H1 (cell line): ENCODE measurements at regions not wholly inside any gene's neighbourhood (a gene's known extent, or its start where the extent isn't known, plus 50 kb on each side); places are given as distances from the start of the nearest gene placed in this dataset.
A peak's percentile ranks its signal among the peaks of the same experiment; 100 is the strongest.

Source experiments
- CTCF ChIA-PET: fragments of 300-600 bp; sonication (Branson Sonifier 250); formaldehyde crosslinking; loops from one replicate; lab custom pipeline; 2021; ENCODE audit not compliant: partially characterized antibody; lab: Charles Lee
- POLR2A ChIA-PET: fragments of 300-600 bp; sonication (Branson Sonifier 250); formaldehyde crosslinking; loops from one replicate; lab custom pipeline; 2021; ENCODE audit warnings: inconsistent platforms; ENCODE audit not compliant: partially characterized antibody; lab: Charles Lee
- DNase-seq, 2 experiments: peaks; one replicate each; pipeline versions ENCODE4 v3.0.0 to v3.0.0-alpha.2; 2010 to 2022; ENCODE audit warnings: low spot score in 2 of 2, low read depth in 1 of 2, mixed read lengths in 1 of 2
- FAIRE-seq: peaks from 2 replicates; lab custom pipeline; 2011; peaks lifted over from hg19 to GRCh38; lab: Jason Lieb, UNC
- H2AFZ ChIP-seq: 2 replicates; pipeline ENCODE4 v1.8.1; 2012; ENCODE audit warnings: low read length, inconsistent platforms
- H2AK5ac ChIP-seq: 2 replicates; pipeline ENCODE4 v1.6.1; 2013; ENCODE audit warnings: low read depth, low read length
- H2BK120ac ChIP-seq: replicated peaks from 2 replicates; pipeline ENCODE3; 2013; ENCODE audit warnings: low read depth, low read length, inconsistent platforms
- H2BK12ac ChIP-seq: 2 replicates; pipeline ENCODE4 v1.6.1; 2013; ENCODE audit warnings: low read depth, low read length
- H2BK15ac ChIP-seq: 2 replicates; pipeline ENCODE4 v1.6.1; 2013; ENCODE audit warnings: low read length
- H2BK20ac ChIP-seq: 2 replicates; pipeline ENCODE4 v1.6.1; 2013; ENCODE audit warnings: low read length
- H2BK5ac ChIP-seq: 2 replicates; pipeline ENCODE4 v1.6.1; 2013; ENCODE audit warnings: low read depth, low read length
- H3K14ac ChIP-seq: 2 replicates; pipeline ENCODE4 v1.6.1; 2013; ENCODE audit warnings: inconsistent platforms; ENCODE audit not compliant: insufficient read length
- H3K18ac ChIP-seq: 2 replicates; pipeline ENCODE4 v1.6.1; 2013; ENCODE audit warnings: low read length; ENCODE audit errors: extremely low read depth
- H3K23ac ChIP-seq: 2 replicates; pipeline ENCODE4 v1.6.1; 2013; ENCODE audit warnings: inconsistent platforms; ENCODE audit not compliant: insufficient read length
- H3K23me2 ChIP-seq: 2 replicates; pipeline ENCODE4 v1.6.1; 2013; ENCODE audit warnings: low read depth, low read length
- H3K27ac ChIP-seq: 2 replicates; pipeline ENCODE4 v1.6.1; 2011; ENCODE audit warnings: low read depth, low read length, inconsistent platforms
- H3K27me3 ChIP-seq, 4 experiments: replicated peaks in 1 of 4; 1 replicate in 1 of 4; 2 replicates in 3 of 4; pipeline versions ENCODE4 v1.6.1 to v1.8.1; 2011 to 2013; ENCODE audit warnings: low read length in 3 of 4, mild to moderate bottlenecking in 3 of 4, inconsistent platforms in 2 of 4, mixed read lengths in 2 of 4, moderate library complexity in 1 of 4; ENCODE audit not compliant: control insufficient read depth in 3 of 4, insufficient read depth in 3 of 4; ENCODE audit errors: extremely low read depth in 1 of 4
- H3K36me3 ChIP-seq, 4 experiments: 2 replicates each; pipeline versions ENCODE4 v1.6.1 to v1.8.1; 2011 to 2013; ENCODE audit warnings: mild to moderate bottlenecking in 4 of 4, low read length in 3 of 4, moderate library complexity in 2 of 4, control low read depth in 1 of 4, inconsistent platforms in 1 of 4; ENCODE audit not compliant: insufficient read depth in 4 of 4, control insufficient read depth in 2 of 4
- H3K4ac ChIP-seq: replicated peaks from 2 replicates; pipeline ENCODE3; 2013; ENCODE audit warnings: low read length, low read depth, mixed read lengths, inconsistent platforms; ENCODE audit not compliant: insufficient read length
- H3K4me1 ChIP-seq, 4 experiments: replicated peaks in 1 of 4; 1 replicate in 1 of 4; 2 replicates in 3 of 4; pipeline versions ENCODE4 v1.6.1 to v1.8.1; 2011 to 2013; ENCODE audit warnings: low read length in 3 of 4, inconsistent platforms in 2 of 4, mixed read lengths in 1 of 4; ENCODE audit not compliant: insufficient read depth in 4 of 4, control insufficient read depth in 3 of 4
- H3K4me2 ChIP-seq, 2 experiments: 2 replicates each; pipeline versions ENCODE4 v1.6.1 to v1.8.1; 2011 to 2013; ENCODE audit warnings: low read depth in 2 of 2, low read length in 2 of 2, control low read depth in 1 of 2, inconsistent platforms in 1 of 2, mild to moderate bottlenecking in 1 of 2; ENCODE audit not compliant: insufficient read depth in 1 of 2
- H3K4me3 ChIP-seq, 4 experiments: fragments of 200-600, 300-600 bp in 1 of 4; sonication (generic), shearing (Covaris generic), sonication (Bioruptor Twin) in 1 of 4; 2 replicates each; pipeline versions ENCODE4 v1.5.1 to v1.8.1; 2011 to 2016; ENCODE audit warnings: low read length in 4 of 4, low read depth in 3 of 4, control low read depth in 2 of 4, inconsistent platforms in 2 of 4, mild to moderate bottlenecking in 2 of 4, mixed read lengths in 1 of 4, moderate library complexity in 1 of 4; ENCODE audit not compliant: insufficient read depth in 2 of 4; ENCODE audit errors: extremely low read depth in 1 of 4
- H3K56ac ChIP-seq: replicated peaks from 2 replicates; pipeline ENCODE3; 2013; ENCODE audit warnings: low read depth, mild to moderate bottlenecking, mixed read lengths, low read length, inconsistent platforms; ENCODE audit not compliant: insufficient read length
- H3K79me1 ChIP-seq: 2 replicates; pipeline ENCODE4 v1.6.1; 2013; ENCODE audit warnings: low read depth, low read length, control low read depth
- H3K79me2 ChIP-seq, 2 experiments: 2 replicates each; pipeline versions ENCODE4 v1.6.1 to v1.8.1; 2012 to 2013; ENCODE audit warnings: low read length in 2 of 2, mild to moderate bottlenecking in 2 of 2, inconsistent platforms in 1 of 2; ENCODE audit not compliant: insufficient read depth in 2 of 2, control insufficient read depth in 1 of 2
- H3K9ac ChIP-seq, 4 experiments: replicated peaks in 1 of 4; 1 replicate in 1 of 4; 2 replicates in 3 of 4; pipeline versions ENCODE4 v1.6.1 to v1.8.1; 2011 to 2013; ENCODE audit warnings: low read depth in 3 of 4, low read length in 3 of 4, control low read depth in 2 of 4, mild to moderate bottlenecking in 2 of 4, moderate library complexity in 2 of 4, inconsistent platforms in 1 of 4; ENCODE audit errors: extremely low read depth in 1 of 4
- H3K9me3 ChIP-seq, 2 experiments: 2 replicates each; pipeline versions ENCODE4 v1.6.1 to v1.8.1; 2012 to 2013; ENCODE audit warnings: mild to moderate bottlenecking in 2 of 2, moderate library complexity in 2 of 2, control low read depth in 1 of 2, inconsistent platforms in 1 of 2, low read depth in 1 of 2, low read length in 1 of 2, mixed read lengths in 1 of 2; ENCODE audit not compliant: insufficient read depth in 2 of 2
- H4K20me1 ChIP-seq, 2 experiments: replicated peaks in 1 of 2; 2 replicates each; pipeline versions ENCODE3 to v1.8.1; 2011 to 2013; ENCODE audit warnings: inconsistent platforms in 2 of 2, low read length in 2 of 2, mild to moderate bottlenecking in 1 of 2; ENCODE audit not compliant: insufficient read depth in 2 of 2, control insufficient read depth in 1 of 2
- H4K5ac ChIP-seq: 2 replicates; pipeline ENCODE4 v1.6.1; 2013; ENCODE audit warnings: low read length, low read depth, mixed read lengths, inconsistent platforms; ENCODE audit not compliant: insufficient read length
- H4K8ac ChIP-seq: 2 replicates; pipeline ENCODE4 v1.8.0; 2013; ENCODE audit warnings: mild to moderate bottlenecking, moderate library complexity, low read length, inconsistent platforms; ENCODE audit not compliant: insufficient read depth; ENCODE audit errors: extremely low read depth
- H4K91ac ChIP-seq: replicated peaks from 2 replicates; pipeline ENCODE3; 2013; ENCODE audit warnings: low read length, mixed read lengths, inconsistent platforms; ENCODE audit not compliant: insufficient read length
- EZH2 ChIP-seq: fragments of 200-600 bp; sonication (generic); IDR thresholded peaks from 2 replicates; pipeline ENCODE4 v1.7.1; 2012; ENCODE audit warnings: low read depth, mild to moderate bottlenecking, moderate library complexity, low read length, inconsistent platforms; ENCODE audit not compliant: severe bottlenecking
- MAFK ChIP-seq: IDR thresholded peaks from 2 replicates; pipeline ENCODE4 v1.6.1; 2012; ENCODE audit warnings: low read depth, mild to moderate bottlenecking, improper control_type of control experiment, low read length
- RAD21 ChIP-seq, 2 experiments: IDR thresholded peaks in 1 of 2; conservative IDR thresholded peaks in 1 of 2; 2 replicates each; pipeline ENCODE4 v1.6.1; 2011; ENCODE audit warnings: low read depth in 2 of 2, low read length in 2 of 2, improper control_type of control experiment in 1 of 2, inconsistent platforms in 1 of 2, mild to moderate bottlenecking in 1 of 2, moderate library complexity in 1 of 2
- RXRA ChIP-seq: IDR thresholded peaks from 2 replicates; pipeline ENCODE4 v1.6.1; 2011; ENCODE audit warnings: low read depth, mild to moderate bottlenecking, low read length, moderate library complexity; ENCODE audit not compliant: insufficient read depth
- SIX5 ChIP-seq: IDR thresholded peaks from 2 replicates; pipeline ENCODE4 v1.6.1; 2011; ENCODE audit warnings: mild to moderate bottlenecking, low read depth, low read length

- H4K20me1 ChIP-seq = no peaks in the 10 kb centered on the region
- H3K36me3 ChIP-seq = no peaks in the 10 kb centered on the region
- no peak overlapping the region for H4K8ac ChIP-seq
- no peak overlapping the region for H3K4me3 ChIP-seq
- no peak overlapping the region for H2BK12ac ChIP-seq
- no peaks in the 10 kb centered on the region for H3K27me3 ChIP-seq
- no peak overlapping the region for H3K27ac ChIP-seq
- H3K4me2 ChIP-seq = no peak overlapping the region
- no peak overlapping the region for H2BK5ac ChIP-seq
- no peak for DNase-seq
- H3K79me2 ChIP-seq = no peaks in the 10 kb centered on the region
- no peak overlapping the region for H3K9ac ChIP-seq
- no peak overlapping the region for H2BK120ac ChIP-seq
- no peaks in the 10 kb centered on the region for H3K4me1 ChIP-seq
- no peaks in the 10 kb centered on the region; the same call in 1 of the 2 replicates for H3K23me2 ChIP-seq
- no peak overlapping the region for H2BK15ac ChIP-seq
- H3K9me3 ChIP-seq = no peaks in the 10 kb centered on the region
- H2AK5ac ChIP-seq = no peak overlapping the region
- FAIRE-seq = no peak
- H3K23ac ChIP-seq = no peak overlapping the region
- CTCF ChIA-PET = interaction anchor here (1.0 to 1.6 kb wide), 3 partner anchors 15 to 162 kb away, joined by 3 to 4 read pairs (median 3); no protein-coding TSS in a partner anchor
- H4K91ac ChIP-seq = no peak overlapping the region
- no peak overlapping the region for H3K14ac ChIP-seq
- no peak overlapping the region for H3K18ac ChIP-seq
- H2BK20ac ChIP-seq = no peak overlapping the region
- TF ChIP-seq EZH2 (no peak), MAFK (no peak), RXRA (no peak), SIX5 (no peak), RAD21 (IDR thresholded peaks at IDR 0.05 in 1 of 2, conservative IDR thresholded peaks at IDR 0.05 in 1 of 2; ENCODE audit: low read depth in 2 of 2, low read length in 2 of 2) (peak; percentile 22 to 36)
- H4K5ac ChIP-seq = no peak overlapping the region
- POLR2A ChIA-PET = no interaction called here
- no peak overlapping the region for H2AFZ ChIP-seq
- no peaks in the 10 kb centered on the region for H3K79me1 ChIP-seq
- no peak overlapping the region for H3K4ac ChIP-seq
- no peak overlapping the region for H3K56ac ChIP-seq
Observed at GRCh38 chr3:159091936-159092335, 290.1 kb downstream of the MFSD1 start.
